ENCODE measurements at regions not wholly inside any gene's neighbourhood (a gene's known extent, or its start where the extent isn't known, plus 50 kb on each side); places are given as distances from the start of the nearest gene placed in this dataset.
"Not testable (repeated sequence)": the region's sequence is repeated elsewhere in the genome, so short reads cannot be mapped to it uniquely, and the experiment has no call there.

DNA sequence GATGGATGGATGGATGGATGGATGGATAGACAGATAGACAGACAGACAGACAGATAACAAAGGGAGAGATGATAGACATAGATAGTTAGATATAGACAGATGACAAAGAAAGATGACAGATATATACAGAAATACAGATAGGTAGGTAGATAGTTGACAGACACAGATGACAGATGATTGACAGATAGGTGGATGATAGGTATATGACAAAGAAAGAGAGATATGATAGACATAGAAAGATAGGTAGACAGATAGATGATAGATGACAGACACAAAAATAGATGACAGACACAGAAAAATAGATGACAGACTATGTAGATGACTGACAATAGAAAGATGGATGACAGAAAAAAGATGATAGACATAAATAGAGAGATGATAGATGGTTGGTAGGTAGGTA lies 200.0 kb upstream of the TAS2R1 start:
- peaks cover 7% of the 10 kb centered on the region for H3K27me3 ChIP-seq (replicated peaks; ENCODE audit: control insufficient read depth, insufficient read depth, low read length)
- H3K36me3 ChIP-seq (ENCODE audit: control insufficient read depth, insufficient read depth, low read length, severe bottlenecking), result no peaks in the 10 kb centered on the region
- no peak overlapping the region for H3K9ac ChIP-seq (ENCODE audit: low read length)
- H3K9me3 ChIP-seq (ENCODE audit: control insufficient read depth, low read length), result no peaks in the 10 kb centered on the region
- H3K4me3 ChIP-seq (ENCODE audit: low read length), result no peak overlapping the region
- H3K4me1 ChIP-seq (ENCODE audit: control insufficient read depth, insufficient read depth, low read length), result no peaks in the 10 kb centered on the region
- DNase-seq (ENCODE audit: low read depth), result no peak

DNA sequence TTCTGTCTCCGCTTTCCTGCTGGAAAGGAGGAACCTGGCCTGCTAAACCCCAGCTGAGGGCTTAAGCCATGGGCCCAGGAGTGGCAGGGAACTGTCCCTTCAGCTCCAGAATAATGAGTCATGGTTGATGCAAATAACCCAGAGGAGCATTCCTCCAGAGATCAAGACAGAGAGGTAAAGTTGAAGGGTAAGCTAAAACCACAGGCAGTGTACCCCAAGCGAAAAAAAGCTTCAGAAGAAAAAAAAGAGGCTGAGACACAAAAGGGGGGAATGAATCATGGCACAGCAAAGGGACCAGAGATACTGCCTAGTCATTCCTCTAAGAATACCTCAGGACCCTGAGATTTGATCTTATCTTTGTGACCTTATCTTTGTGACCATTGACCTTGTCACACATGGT lies 199.5 kb upstream of the TAS2R1 start:
- no peaks in the 10 kb centered on the region for H3K9me3 ChIP-seq (ENCODE audit: control insufficient read depth, low read length)
- DNase-seq (ENCODE audit: low read depth), result no peak
- H3K27me3 ChIP-seq (replicated peaks; ENCODE audit: control insufficient read depth, insufficient read depth, low read length), result peaks cover 1% of the 10 kb centered on the region
- H3K36me3 ChIP-seq (ENCODE audit: control insufficient read depth, insufficient read depth, low read length, severe bottlenecking), result no peaks in the 10 kb centered on the region
- H3K4me1 ChIP-seq (ENCODE audit: control insufficient read depth, insufficient read depth, low read length), result no peaks in the 10 kb centered on the region
- no peak overlapping the region for H3K4me3 ChIP-seq (ENCODE audit: low read length)
- H3K9ac ChIP-seq (ENCODE audit: low read length), result no peak overlapping the region

DNA sequence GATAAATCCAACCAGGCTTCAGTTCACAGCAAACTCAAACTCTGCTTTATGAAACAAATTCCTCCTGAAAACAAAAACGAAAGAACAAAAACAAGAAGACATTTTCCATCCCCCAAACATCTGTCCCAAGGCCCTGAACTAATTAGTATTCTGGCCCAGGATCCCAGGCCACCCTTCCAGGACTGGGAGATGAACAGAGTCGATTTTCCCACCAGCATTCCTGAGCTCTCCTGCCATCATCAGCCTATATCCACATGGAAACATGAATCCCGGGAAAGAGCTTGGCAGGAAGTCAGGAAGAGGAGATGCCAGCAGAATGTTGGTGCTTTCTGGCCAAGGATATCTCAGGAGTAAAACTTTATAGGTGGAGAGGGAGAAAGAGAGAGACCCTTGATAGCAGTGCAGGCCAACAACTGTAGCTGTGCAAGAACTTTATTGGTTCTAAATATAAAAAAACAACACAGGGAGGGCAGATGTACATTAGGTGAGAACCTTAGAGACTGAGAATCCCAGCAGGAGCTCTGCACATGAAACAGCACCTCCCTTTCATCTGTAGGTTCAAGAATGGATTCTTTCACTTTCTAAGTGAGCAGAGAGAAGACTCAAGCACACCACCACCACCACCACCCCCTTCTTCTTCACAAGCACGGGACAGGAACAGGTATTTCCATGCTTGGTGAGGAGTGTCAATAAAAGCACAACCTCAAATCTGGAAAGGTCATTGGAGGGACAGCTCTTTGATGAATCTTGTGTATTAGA lies 190.7 kb upstream of the TAS2R1 start:
- no peaks in the 10 kb centered on the region for H3K27me3 ChIP-seq (replicated peaks; ENCODE audit: control insufficient read depth, insufficient read depth, low read length)
- no peaks in the 10 kb centered on the region for H3K36me3 ChIP-seq (ENCODE audit: control insufficient read depth, insufficient read depth, low read length, severe bottlenecking)
- H3K9me3 ChIP-seq (ENCODE audit: control insufficient read depth, low read length), result peaks cover 3% of the 10 kb centered on the region
- no peaks in the 10 kb centered on the region for H3K4me1 ChIP-seq (ENCODE audit: control insufficient read depth, insufficient read depth, low read length)
- H3K9ac ChIP-seq (ENCODE audit: low read length), result no peak overlapping the region
- peak; percentile 37 for DNase-seq (ENCODE audit: low read depth)
- no peak overlapping the region for H3K4me3 ChIP-seq (ENCODE audit: low read length)

DNA sequence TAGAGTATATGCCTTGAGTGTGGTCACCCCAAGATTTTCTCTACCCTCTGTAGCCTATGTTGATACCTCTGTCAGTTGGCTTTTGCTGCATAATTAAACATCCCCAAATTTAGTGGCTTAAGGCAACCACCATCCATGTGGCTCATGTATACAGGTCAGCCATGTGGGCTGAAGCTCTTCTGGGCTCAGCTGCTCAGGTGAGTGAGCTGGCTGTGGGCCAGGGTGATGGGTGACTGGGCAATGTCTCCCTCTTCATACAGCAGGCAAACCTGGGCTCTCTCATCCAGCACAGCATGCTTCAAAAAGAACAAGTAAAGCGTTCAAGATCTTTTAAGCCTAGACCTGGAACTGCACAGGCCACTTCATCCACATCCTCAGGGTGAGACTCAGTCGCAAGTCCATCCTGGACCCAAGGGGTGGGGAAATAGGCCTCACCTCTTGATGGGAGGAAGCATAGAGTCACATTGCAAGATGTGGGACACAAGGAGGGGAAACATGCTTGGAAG lies 188.2 kb upstream of the TAS2R1 start:
- no peak overlapping the region for H3K4me3 ChIP-seq (ENCODE audit: low read length)
- H3K27me3 ChIP-seq (replicated peaks; ENCODE audit: control insufficient read depth, insufficient read depth, low read length), result no peaks in the 10 kb centered on the region
- H3K9ac ChIP-seq (ENCODE audit: low read length), result no peak overlapping the region
- no peaks in the 10 kb centered on the region for H3K4me1 ChIP-seq (ENCODE audit: control insufficient read depth, insufficient read depth, low read length)
- no peak for DNase-seq (ENCODE audit: low read depth)
- no peaks in the 10 kb centered on the region for H3K9me3 ChIP-seq (ENCODE audit: control insufficient read depth, low read length)
- H3K36me3 ChIP-seq (ENCODE audit: control insufficient read depth, insufficient read depth, low read length, severe bottlenecking), result no peaks in the 10 kb centered on the region

DNA sequence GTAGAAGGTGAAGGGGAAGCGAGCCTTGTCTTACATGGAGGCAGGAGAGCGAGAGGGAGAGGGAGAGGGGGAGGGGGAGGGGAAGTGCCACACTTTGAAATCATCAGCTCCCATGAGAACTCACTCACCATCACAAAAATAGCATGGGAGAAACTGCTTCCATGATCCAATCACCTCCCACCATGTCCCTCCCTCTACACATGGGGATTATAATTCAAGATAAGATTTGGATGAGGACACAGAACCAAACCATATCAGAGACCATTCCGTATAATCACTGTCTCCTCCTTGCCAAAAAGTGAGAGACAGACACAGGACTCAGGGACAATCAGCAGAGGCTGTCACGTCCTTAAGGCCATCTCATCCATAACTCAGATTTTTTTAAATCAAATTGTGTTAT lies 187.7 kb upstream of the TAS2R1 start:
- Histone ChIP-seq H3K9ac (ENCODE audit: low read length) (no peak overlapping the region), H3K4me1 (ENCODE audit: control insufficient read depth, insufficient read depth, low read length) (no peaks in the 10 kb centered on the region), H3K27me3 (replicated peaks; ENCODE audit: control insufficient read depth, insufficient read depth, low read length) (no peaks in the 10 kb centered on the region), H3K36me3 (ENCODE audit: control insufficient read depth, insufficient read depth, low read length, severe bottlenecking) (no peaks in the 10 kb centered on the region), H3K9me3 (ENCODE audit: control insufficient read depth, low read length) (no peaks in the 10 kb centered on the region), H3K4me3 (ENCODE audit: low read length) (no peak overlapping the region)
- no peak for DNase-seq (ENCODE audit: low read depth)

DNA sequence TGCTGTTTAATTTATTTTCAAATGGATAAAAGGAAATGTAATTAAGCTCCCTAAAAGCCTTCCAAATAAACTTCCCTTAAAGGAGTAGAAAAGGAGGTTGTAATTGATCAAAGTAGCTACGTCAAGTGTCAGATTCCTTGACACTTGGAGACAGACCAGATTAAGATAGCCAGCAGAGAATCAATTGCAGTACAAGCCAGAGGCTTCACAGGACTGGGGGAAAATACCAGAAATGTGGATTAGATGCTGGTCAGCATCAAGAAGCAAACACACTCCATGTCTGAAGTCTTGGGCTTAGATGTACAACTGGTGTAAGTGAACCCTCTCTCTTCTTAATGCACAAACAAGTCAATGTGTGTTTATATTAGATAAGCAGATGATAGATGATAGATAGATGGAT lies 184.9 kb upstream of the TAS2R1 start:
- no peaks in the 10 kb centered on the region for H3K4me1 ChIP-seq (ENCODE audit: control insufficient read depth, insufficient read depth, low read length)
- no peaks in the 10 kb centered on the region for H3K27me3 ChIP-seq (replicated peaks; ENCODE audit: control insufficient read depth, insufficient read depth, low read length)
- no peak overlapping the region for H3K9ac ChIP-seq (ENCODE audit: low read length)
- no peaks in the 10 kb centered on the region for H3K9me3 ChIP-seq (ENCODE audit: control insufficient read depth, low read length)
- H3K36me3 ChIP-seq (ENCODE audit: control insufficient read depth, insufficient read depth, low read length, severe bottlenecking), result no peaks in the 10 kb centered on the region
- no peak overlapping the region for H3K4me3 ChIP-seq (ENCODE audit: low read length)
- DNase-seq (ENCODE audit: low read depth), result no peak

DNA sequence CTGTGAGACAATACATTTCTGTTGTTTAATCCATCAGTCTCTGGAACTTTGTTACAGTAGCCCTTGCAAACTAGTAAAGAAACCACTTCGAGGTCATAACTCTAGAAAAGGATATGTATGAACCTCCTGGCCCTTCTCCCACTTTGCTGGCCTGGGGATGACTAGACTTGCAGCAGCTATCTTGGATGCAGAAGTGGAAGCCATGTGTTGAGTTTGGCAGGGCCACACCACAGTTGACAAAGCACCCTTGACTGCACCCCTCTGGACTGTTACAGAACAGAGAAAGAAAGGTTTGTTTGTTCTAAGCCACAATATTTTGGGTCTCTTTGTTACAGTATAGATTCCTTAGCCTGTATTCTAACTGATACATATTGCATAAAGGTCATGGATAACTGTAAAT lies 183.2 kb upstream of the TAS2R1 start:
- no peaks in the 10 kb centered on the region for H3K4me1 ChIP-seq (ENCODE audit: control insufficient read depth, insufficient read depth, low read length)
- H3K4me3 ChIP-seq (ENCODE audit: low read length), result no peak overlapping the region
- H3K9me3 ChIP-seq (ENCODE audit: control insufficient read depth, low read length), result no peaks in the 10 kb centered on the region
- no peaks in the 10 kb centered on the region for H3K36me3 ChIP-seq (ENCODE audit: control insufficient read depth, insufficient read depth, low read length, severe bottlenecking)
- no peak for DNase-seq (ENCODE audit: low read depth)
- no peaks in the 10 kb centered on the region for H3K27me3 ChIP-seq (replicated peaks; ENCODE audit: control insufficient read depth, insufficient read depth, low read length)
- H3K9ac ChIP-seq (ENCODE audit: low read length), result no peak overlapping the region

DNA sequence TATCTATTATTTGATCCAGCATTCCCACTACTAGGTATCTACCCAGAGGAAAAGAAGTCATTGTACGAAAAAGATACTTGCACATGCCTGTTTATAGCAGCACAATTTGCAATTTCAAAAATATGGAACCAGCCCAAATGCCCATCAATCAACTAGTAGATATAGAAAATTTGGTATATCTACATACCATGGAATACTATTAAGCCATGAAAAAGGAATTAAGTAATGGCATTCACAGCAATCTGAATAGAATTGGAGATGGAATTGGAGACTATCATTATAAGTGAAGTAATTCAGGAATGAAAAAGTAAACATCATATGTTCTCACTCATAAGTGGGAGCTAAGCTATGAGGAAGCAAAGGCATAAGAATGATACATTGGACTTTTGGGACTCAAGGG lies 177.2 kb upstream of the TAS2R1 start:
- not testable (repeated sequence) for DNase-seq (ENCODE audit: low read depth); H3K9me3 ChIP-seq (ENCODE audit: control insufficient read depth, low read length); H3K36me3 ChIP-seq (ENCODE audit: control insufficient read depth, insufficient read depth, low read length, severe bottlenecking); H3K9ac ChIP-seq (ENCODE audit: low read length); H3K27me3 ChIP-seq (replicated peaks; ENCODE audit: control insufficient read depth, insufficient read depth, low read length); H3K4me3 ChIP-seq (ENCODE audit: low read length); H3K4me1 ChIP-seq (ENCODE audit: control insufficient read depth, insufficient read depth, low read length)

DNA sequence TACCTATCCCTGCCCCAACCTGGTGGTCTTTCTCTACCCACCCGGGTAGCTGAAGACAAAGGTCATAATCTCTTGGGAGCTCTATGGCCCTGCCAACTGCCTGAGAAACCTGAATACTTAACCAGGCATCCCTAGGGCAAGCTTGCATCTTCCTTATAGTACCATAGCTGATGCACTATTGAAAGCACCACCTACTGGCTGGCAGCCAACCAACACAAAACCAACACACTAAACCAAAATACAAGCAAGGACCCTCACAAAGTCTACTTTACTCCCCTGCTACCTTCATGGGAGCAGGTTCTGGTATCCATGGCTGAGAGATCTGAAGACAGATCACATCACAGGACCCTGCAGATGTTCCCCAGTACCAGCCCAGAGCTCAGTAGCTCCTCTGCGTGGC lies 171.8 kb upstream of the TAS2R1 start:
- Histone ChIP-seq H3K27me3 (replicated peaks; ENCODE audit: control insufficient read depth, insufficient read depth, low read length) (no peaks in the 10 kb centered on the region), H3K4me1 (ENCODE audit: control insufficient read depth, insufficient read depth, low read length) (no peaks in the 10 kb centered on the region), H3K9me3 (ENCODE audit: control insufficient read depth, low read length) (no peaks in the 10 kb centered on the region), H3K36me3 (ENCODE audit: control insufficient read depth, insufficient read depth, low read length, severe bottlenecking) (no peaks in the 10 kb centered on the region), H3K9ac (ENCODE audit: low read length) (no peak overlapping the region), H3K4me3 (ENCODE audit: low read length) (no peak overlapping the region)
- no peak for DNase-seq (ENCODE audit: low read depth)

DNA sequence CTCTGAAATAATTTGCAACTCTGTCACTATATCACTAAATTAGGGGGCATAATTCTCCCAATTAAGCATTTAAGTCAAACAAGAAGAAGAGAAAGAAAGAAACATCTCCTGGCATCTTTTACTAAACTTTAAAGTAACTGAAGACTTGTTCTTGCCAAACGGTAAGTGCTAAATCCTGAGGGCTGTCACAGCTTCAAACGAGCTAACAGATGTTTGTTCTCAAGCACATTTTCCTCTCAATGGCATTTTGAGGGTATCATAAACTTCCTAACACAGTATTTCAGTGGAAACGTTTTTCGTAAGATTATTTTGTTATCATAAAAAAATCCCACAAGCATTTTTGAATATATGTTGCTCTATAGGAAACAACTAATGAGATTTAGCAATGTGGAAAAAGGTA lies 169.5 kb upstream of the TAS2R1 start:
- H3K27me3 ChIP-seq (replicated peaks; ENCODE audit: control insufficient read depth, insufficient read depth, low read length), result no peaks in the 10 kb centered on the region
- no peak overlapping the region for H3K9ac ChIP-seq (ENCODE audit: low read length)
- no peak overlapping the region for H3K4me3 ChIP-seq (ENCODE audit: low read length)
- no peaks in the 10 kb centered on the region for H3K9me3 ChIP-seq (ENCODE audit: control insufficient read depth, low read length)
- no peaks in the 10 kb centered on the region for H3K36me3 ChIP-seq (ENCODE audit: control insufficient read depth, insufficient read depth, low read length, severe bottlenecking)
- no peak for DNase-seq (ENCODE audit: low read depth)
- no peaks in the 10 kb centered on the region for H3K4me1 ChIP-seq (ENCODE audit: control insufficient read depth, insufficient read depth, low read length)

DNA sequence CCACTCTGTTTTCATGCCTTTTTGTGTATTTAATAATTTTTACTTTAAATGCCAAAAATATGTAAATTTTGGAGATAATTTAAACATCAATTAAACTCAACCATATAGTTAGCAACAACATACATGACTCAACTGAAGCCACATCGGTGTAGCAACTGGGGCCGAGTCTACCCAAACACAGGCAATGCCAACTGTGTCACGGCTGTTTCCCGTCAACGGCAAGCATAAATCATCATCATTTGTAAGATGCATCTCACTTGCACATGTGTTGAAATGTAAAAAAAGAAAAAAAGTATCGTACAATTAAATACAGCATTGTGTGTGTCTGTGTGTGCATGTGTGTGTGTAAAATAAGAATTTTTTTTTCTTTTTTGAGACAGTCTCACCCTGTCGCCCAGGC lies 160.1 kb upstream of the TAS2R1 start:
- Histone ChIP-seq H3K4me3 (ENCODE audit: low read length) (no peak overlapping the region), H3K9me3 (ENCODE audit: control insufficient read depth, low read length) (no peaks in the 10 kb centered on the region)
- DNase-seq (ENCODE audit: low read depth), result no peak

DNA sequence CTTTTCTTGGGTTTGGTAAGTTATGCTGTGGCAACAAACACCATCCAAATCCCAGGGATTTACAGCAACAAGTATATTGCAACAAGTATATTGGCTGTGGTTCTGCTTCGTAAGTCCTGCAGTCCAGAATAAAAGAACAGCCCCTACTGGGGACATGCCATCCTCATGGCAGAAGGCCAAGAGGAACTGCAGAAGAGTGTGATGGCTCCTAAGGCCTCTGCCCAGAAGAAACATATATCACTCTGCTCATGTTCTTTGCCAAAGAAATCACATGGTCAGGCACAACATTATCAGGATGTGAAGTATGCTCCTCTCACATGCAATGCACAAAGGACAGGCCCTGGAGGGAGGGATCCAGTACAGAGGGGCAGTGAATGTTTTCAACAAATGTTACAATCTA lies 159.6 kb upstream of the TAS2R1 start:
- Histone ChIP-seq H3K9me3 (ENCODE audit: control insufficient read depth, low read length) (no peaks in the 10 kb centered on the region), H3K27me3 (replicated peaks; ENCODE audit: control insufficient read depth, insufficient read depth, low read length) (peaks cover 8% of the 10 kb centered on the region), H3K4me3 (ENCODE audit: low read length) (no peak overlapping the region), H3K9ac (ENCODE audit: low read length) (no peak overlapping the region), H3K4me1 (ENCODE audit: control insufficient read depth, insufficient read depth, low read length) (no peaks in the 10 kb centered on the region), H3K36me3 (ENCODE audit: control insufficient read depth, insufficient read depth, low read length, severe bottlenecking) (no peaks in the 10 kb centered on the region)
- DNase-seq (ENCODE audit: low read depth), result no peak

More for the DNA sequence above, 160.1 kb upstream of the TAS2R1 start:
- Histone ChIP-seq H3K27me3 (replicated peaks; ENCODE audit: control insufficient read depth, insufficient read depth, low read length) (peaks cover 5% of the 10 kb centered on the region), H3K9ac (ENCODE audit: low read length) (no peak overlapping the region), H3K36me3 (ENCODE audit: control insufficient read depth, insufficient read depth, low read length, severe bottlenecking) (no peaks in the 10 kb centered on the region), H3K4me1 (ENCODE audit: control insufficient read depth, insufficient read depth, low read length) (no peaks in the 10 kb centered on the region)
